ENCODE measurements at regions not wholly inside any gene's neighbourhood (a gene's known extent, or its start where the extent isn't known, plus 50 kb on each side); places are given as distances from the start of the nearest gene placed in this dataset.

- no peak overlapping the region for H3K27ac Mint-ChIP-seq (ENCODE audit: unreplicated experiment)
These were observed 450.4 kb downstream of the LRFN5 start for GRCh38 chr14:42057111-42057510.

GRCh38 chr14:42047421-42048055 is 440.9 kb downstream of the LRFN5 start:
- Histone ChIP-seq H3K9me3 (no peaks in the 10 kb centered on the region), H3K36me3 (ENCODE audit: control insufficient read depth, insufficient read depth, low read length) (no peaks in the 10 kb centered on the region), H3K4me3 (ENCODE audit: low read depth, low read length) (no peak overlapping the region), H3K4me1 (no peaks in the 10 kb centered on the region), H3K27me3 (replicated peaks; ENCODE audit: control insufficient read depth, insufficient read depth, low read length) (no peaks in the 10 kb centered on the region)
- no TSS peak for BruUV-seq (replicated peaks)
- TF ChIP-seq CTCF (IDR thresholded peaks at IDR 0.05; ENCODE audit: insufficient read depth in 1 of 2, low read depth in 1 of 2, low read length in 1 of 2, severe bottlenecking in 1 of 2, unreplicated experiment in 1 of 2): no peak
- ChIA-PET POLR2A (no interaction called here), CTCF (no interaction called here)
- Mint-ChIP-seq H3K4me3 (ENCODE audit: unreplicated experiment) (no peak overlapping the region), H3K27me3 (ENCODE audit: insufficient read depth, unreplicated experiment) (no peaks in the 10 kb centered on the region), H3K9me3 (ENCODE audit: unreplicated experiment) (no peaks in the 10 kb centered on the region), H3K4me1 (ENCODE audit: low read depth, unreplicated experiment) (no peaks in the 10 kb centered on the region), H3K36me3 (ENCODE audit: insufficient read depth, unreplicated experiment) (no peaks in the 10 kb centered on the region), H3K27ac (ENCODE audit: unreplicated experiment) (no peak overlapping the region)
- no peak for DNase-seq
- intact Hi-C loops (cut with micrococcal nuclease; ENCODE audit: unreplicated experiment): no loop called here

More at GRCh38 chr14:42057111-42057510, 450.4 kb downstream of the LRFN5 start:
- no peaks in the 10 kb centered on the region for H3K27me3 ChIP-seq (replicated peaks; ENCODE audit: control insufficient read depth, insufficient read depth, low read length)
- Mint-ChIP-seq H3K4me3 (ENCODE audit: unreplicated experiment) (no peak overlapping the region), H3K9me3 (ENCODE audit: unreplicated experiment) (no peaks in the 10 kb centered on the region), H3K27me3 (ENCODE audit: insufficient read depth, unreplicated experiment) (no peaks in the 10 kb centered on the region), H3K36me3 (ENCODE audit: insufficient read depth, unreplicated experiment) (no peaks in the 10 kb centered on the region), H3K4me1 (ENCODE audit: low read depth, unreplicated experiment) (no peaks in the 10 kb centered on the region)
- H3K9me3 ChIP-seq: no peaks in the 10 kb centered on the region
- intact Hi-C loops (cut with micrococcal nuclease; ENCODE audit: unreplicated experiment): no loop called here
- H3K36me3 ChIP-seq (ENCODE audit: control insufficient read depth, insufficient read depth, low read length): no peaks in the 10 kb centered on the region
- no TSS peak for BruUV-seq (replicated peaks)
- CTCF ChIA-PET: no interaction called here
- POLR2A ChIA-PET: no interaction called here
- no peak for DNase-seq
- no peak overlapping the region for H3K4me3 ChIP-seq (ENCODE audit: low read depth, low read length)
- H3K4me1 ChIP-seq: no peaks in the 10 kb centered on the region
- TF ChIP-seq CTCF (IDR thresholded peaks at IDR 0.05; ENCODE audit: insufficient read depth in 1 of 2, low read depth in 1 of 2, low read length in 1 of 2, severe bottlenecking in 1 of 2, unreplicated experiment in 1 of 2): no peak

- Mint-ChIP-seq H3K9me3 (ENCODE audit: unreplicated experiment) (no peaks in the 10 kb centered on the region), H3K4me3 (ENCODE audit: unreplicated experiment) (no peak overlapping the region), H3K27me3 (ENCODE audit: insufficient read depth, unreplicated experiment) (no peaks in the 10 kb centered on the region), H3K4me1 (ENCODE audit: low read depth, unreplicated experiment) (no peaks in the 10 kb centered on the region), H3K36me3 (ENCODE audit: insufficient read depth, unreplicated experiment) (no peaks in the 10 kb centered on the region), H3K27ac (ENCODE audit: unreplicated experiment) (no peak overlapping the region)
- no TSS peak for BruUV-seq (replicated peaks)
- ChIA-PET CTCF (no interaction called here), POLR2A (no interaction called here)
- no peak for TF ChIP-seq CTCF (IDR thresholded peaks at IDR 0.05; ENCODE audit: insufficient read depth in 1 of 2, low read depth in 1 of 2, low read length in 1 of 2, severe bottlenecking in 1 of 2, unreplicated experiment in 1 of 2)
- H3K4me3 ChIP-seq (ENCODE audit: low read depth, low read length): no peak overlapping the region
- DNase-seq: no peak
- H3K36me3 ChIP-seq (ENCODE audit: control insufficient read depth, insufficient read depth, low read length): no peaks in the 10 kb centered on the region
- intact Hi-C loops (cut with micrococcal nuclease; ENCODE audit: unreplicated experiment): no loop called here
- no peaks in the 10 kb centered on the region for H3K4me1 ChIP-seq
- H3K9me3 ChIP-seq: no peaks in the 10 kb centered on the region
- H3K27me3 ChIP-seq (replicated peaks; ENCODE audit: control insufficient read depth, insufficient read depth, low read length): no peaks in the 10 kb centered on the region
These were observed 438.7 kb downstream of the LRFN5 start for GRCh38 chr14:42045383-42045782.

Data from Caco-2 (cell line).